Panc1 (cell line): ENCODE measurements at regions not wholly inside any gene's neighbourhood (a gene's known extent, or its start where the extent isn't known, plus 50 kb on each side); places are given as distances from the start of the nearest gene placed in this dataset.

Experiments used
- ATAC-seq: fragments of 200-7000 bp; cut with Tn5 transposase; 2 replicates; pipeline ENCODE4 v1.9.1; 2020; ENCODE audit warnings: mild to moderate bottlenecking, moderate library complexity
- BruUV-seq: library from RNA; stranded (reverse); fragments of 400-500 nt; replicated peaks from 2 replicates; lab custom pipeline; 2021; lab: Mats Ljungman, UMichigan
- CTCF ChIA-PET: fragments of 300-600 bp; sonication (Branson Sonifier 250); formaldehyde crosslinking; loops from one replicate; lab custom pipeline; 2022; ENCODE audit warnings: antibody characterized with exemption; lab: Charles Lee
- POLR2A ChIA-PET: fragments of 300-600 bp; sonication (Branson Sonifier 250); formaldehyde crosslinking; loops from one replicate; lab custom pipeline; 2022; ENCODE audit warnings: antibody characterized with exemption; lab: Charles Lee
- DNase-seq: peaks from one replicate; pipeline ENCODE4 v3.0.0-alpha.2; 2010; ENCODE audit warnings: low read depth, low spot score
- H3K27ac ChIP-seq: 2 replicates; pipeline ENCODE4 v1.5.1; 2011; ENCODE audit warnings: mild to moderate bottlenecking, low read length, inconsistent platforms
- H3K27me3 ChIP-seq: fragments of 200-500 bp; sonication (Bioruptor generic); 2 replicates; pipeline ENCODE4 v1.6.0; 2014; ENCODE audit warnings: low read length, inconsistent platforms; ENCODE audit not compliant: control insufficient read depth, insufficient read depth
- H3K36me3 ChIP-seq: fragments of 200-500 bp; sonication (Bioruptor generic); 2 replicates; pipeline ENCODE4 v1.5.1; 2014; ENCODE audit warnings: inconsistent platforms, mild to moderate bottlenecking, low read length, moderate library complexity; ENCODE audit not compliant: control insufficient read depth, insufficient read depth
- H3K4me1 ChIP-seq: 2 replicates; pipeline ENCODE4 v1.5.1; 2011; ENCODE audit warnings: inconsistent platforms, mild to moderate bottlenecking, low read length, moderate library complexity; ENCODE audit not compliant: control insufficient read depth, insufficient read depth
- H3K4me3 ChIP-seq, 2 experiments: 2 replicates each; pipeline ENCODE4 v1.5.1; 2011 to 2012; ENCODE audit warnings: low read depth in 2 of 2, low read length in 2 of 2, mild to moderate bottlenecking in 2 of 2, inconsistent platforms in 1 of 2, moderate library complexity in 1 of 2
- H3K9me3 ChIP-seq: fragments of 200-500 bp; sonication (Bioruptor generic); 2 replicates; pipeline ENCODE4 v1.5.1; 2014; ENCODE audit warnings: low read depth, mild to moderate bottlenecking, inconsistent platforms, low read length, moderate library complexity; ENCODE audit not compliant: control insufficient read depth, insufficient read depth
- POLR2AphosphoS5 ChIP-seq: IDR thresholded peaks from 2 replicates; pipeline ENCODE4 v1.6.1; 2012; ENCODE audit warnings: mild to moderate bottlenecking, low read depth, low read length, moderate library complexity
- SIN3A ChIP-seq: IDR thresholded peaks from 2 replicates; pipeline ENCODE4 v1.6.1; 2012; ENCODE audit warnings: low read depth, mild to moderate bottlenecking, low read length, moderate library complexity, borderline replicate concordance; ENCODE audit not compliant: insufficient read depth
- TCF7L2 ChIP-seq: IDR thresholded peaks from 2 replicates; pipeline ENCODE4 v1.6.1; 2011; ENCODE audit warnings: mild to moderate bottlenecking, low read depth, low read length, inconsistent platforms
- in situ Hi-C: cut with HindIII; loops from 2 replicates; pipeline ENCODE4 v1.10.0; 2016; ENCODE audit warnings: low sequenced_read_pairs, low pct_unique_long_range_greater_than_20kb
- intact Hi-C: fragments of 100-400 bp; cut with micrococcal nuclease; formaldehyde crosslinking; loops from one replicate; pipeline ENCODE4 v1.10.0; 2022; ENCODE audit not compliant: unreplicated experiment
- TF ChIP-seq, protein P1 (sequence below), 2 experiments: IDR thresholded peaks; 2 replicates each; pipeline ENCODE4 v1.6.1; 2011 to 2012; ENCODE audit warnings: low read depth in 2 of 2, control low read depth in 1 of 2, low read length in 1 of 2, mild to moderate bottlenecking in 1 of 2, moderate library complexity in 1 of 2; ENCODE audit not compliant: insufficient read depth in 1 of 2
- TF ChIP-seq, protein P2 (sequence below): fragments of 450-650 bp; IDR thresholded peaks from 2 replicates; pipeline ENCODE4 v1.5.1; 2017; ENCODE audit warnings: mild to moderate bottlenecking

DNA sequence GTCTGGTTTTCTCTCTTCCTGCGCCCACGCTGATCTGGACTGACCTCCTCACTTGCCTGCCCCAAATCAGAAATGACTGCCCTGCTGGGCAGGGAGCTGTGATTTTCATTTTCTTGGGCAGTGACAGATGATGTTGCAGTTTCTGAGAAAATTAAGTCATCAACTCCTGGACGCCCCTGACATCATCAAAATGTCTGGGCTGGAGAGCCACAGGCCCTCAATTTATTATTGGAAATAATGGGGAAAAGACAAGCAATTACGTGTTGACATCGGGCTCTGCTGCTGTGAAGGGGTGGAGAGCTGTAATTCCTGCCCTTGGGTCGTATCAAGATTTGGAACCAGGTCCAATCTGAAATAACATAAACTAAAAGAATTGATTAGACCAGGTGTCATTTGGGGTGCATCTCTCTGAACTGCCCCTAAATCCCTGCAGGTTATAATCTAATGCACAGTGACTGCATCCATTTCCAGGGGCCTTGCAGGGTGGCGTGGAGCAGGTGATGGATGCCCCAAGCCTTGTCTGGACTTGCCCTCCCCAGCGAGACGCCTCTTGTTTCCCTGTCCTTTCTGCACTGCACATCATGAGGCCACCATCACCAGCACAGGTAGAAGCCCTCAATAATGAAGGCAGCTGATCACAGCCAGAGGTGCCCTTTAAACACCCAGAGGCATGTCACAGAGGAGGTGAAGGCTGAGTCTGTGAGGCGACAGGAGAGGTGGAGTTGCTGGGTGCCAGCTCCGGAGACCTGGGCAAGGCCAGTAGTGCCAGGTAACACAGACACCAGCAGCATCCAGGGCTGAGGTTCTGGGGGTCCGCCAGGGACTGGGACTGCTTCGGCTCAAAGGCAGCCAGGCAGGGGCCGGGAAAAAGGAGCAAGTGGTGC lies 98.7 kb downstream of the HTR5A start:
- CTCF ChIA-PET = no interaction called here
- Histone ChIP-seq H3K4me3 (no peak overlapping the region), H3K27me3 (no peaks in the 10 kb centered on the region), H3K9me3 (no peaks in the 10 kb centered on the region), H3K27ac (0 out of 2 replicates have a peak overlapping the region, but pooled peaks have one; percentile 37), H3K36me3 (no peaks in the 10 kb centered on the region), H3K4me1 (peaks cover 17% of the 10 kb centered on the region)
- no peak for ATAC-seq
- TF ChIP-seq TCF7L2 (no peak), POLR2AphosphoS5 (no peak), SIN3A (no peak)
- TF ChIP-seq, protein P1, sequence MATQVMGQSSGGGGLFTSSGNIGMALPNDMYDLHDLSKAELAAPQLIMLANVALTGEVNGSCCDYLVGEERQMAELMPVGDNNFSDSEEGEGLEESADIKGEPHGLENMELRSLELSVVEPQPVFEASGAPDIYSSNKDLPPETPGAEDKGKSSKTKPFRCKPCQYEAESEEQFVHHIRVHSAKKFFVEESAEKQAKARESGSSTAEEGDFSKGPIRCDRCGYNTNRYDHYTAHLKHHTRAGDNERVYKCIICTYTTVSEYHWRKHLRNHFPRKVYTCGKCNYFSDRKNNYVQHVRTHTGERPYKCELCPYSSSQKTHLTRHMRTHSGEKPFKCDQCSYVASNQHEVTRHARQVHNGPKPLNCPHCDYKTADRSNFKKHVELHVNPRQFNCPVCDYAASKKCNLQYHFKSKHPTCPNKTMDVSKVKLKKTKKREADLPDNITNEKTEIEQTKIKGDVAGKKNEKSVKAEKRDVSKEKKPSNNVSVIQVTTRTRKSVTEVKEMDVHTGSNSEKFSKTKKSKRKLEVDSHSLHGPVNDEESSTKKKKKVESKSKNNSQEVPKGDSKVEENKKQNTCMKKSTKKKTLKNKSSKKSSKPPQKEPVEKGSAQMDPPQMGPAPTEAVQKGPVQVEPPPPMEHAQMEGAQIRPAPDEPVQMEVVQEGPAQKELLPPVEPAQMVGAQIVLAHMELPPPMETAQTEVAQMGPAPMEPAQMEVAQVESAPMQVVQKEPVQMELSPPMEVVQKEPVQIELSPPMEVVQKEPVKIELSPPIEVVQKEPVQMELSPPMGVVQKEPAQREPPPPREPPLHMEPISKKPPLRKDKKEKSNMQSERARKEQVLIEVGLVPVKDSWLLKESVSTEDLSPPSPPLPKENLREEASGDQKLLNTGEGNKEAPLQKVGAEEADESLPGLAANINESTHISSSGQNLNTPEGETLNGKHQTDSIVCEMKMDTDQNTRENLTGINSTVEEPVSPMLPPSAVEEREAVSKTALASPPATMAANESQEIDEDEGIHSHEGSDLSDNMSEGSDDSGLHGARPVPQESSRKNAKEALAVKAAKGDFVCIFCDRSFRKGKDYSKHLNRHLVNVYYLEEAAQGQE (IDR thresholded peaks at IDR 0.05; ENCODE audit: insufficient read depth in 1 of 2, low read depth in 2 of 2, low read length in 1 of 2) = no peak
- TF ChIP-seq, protein P2, sequence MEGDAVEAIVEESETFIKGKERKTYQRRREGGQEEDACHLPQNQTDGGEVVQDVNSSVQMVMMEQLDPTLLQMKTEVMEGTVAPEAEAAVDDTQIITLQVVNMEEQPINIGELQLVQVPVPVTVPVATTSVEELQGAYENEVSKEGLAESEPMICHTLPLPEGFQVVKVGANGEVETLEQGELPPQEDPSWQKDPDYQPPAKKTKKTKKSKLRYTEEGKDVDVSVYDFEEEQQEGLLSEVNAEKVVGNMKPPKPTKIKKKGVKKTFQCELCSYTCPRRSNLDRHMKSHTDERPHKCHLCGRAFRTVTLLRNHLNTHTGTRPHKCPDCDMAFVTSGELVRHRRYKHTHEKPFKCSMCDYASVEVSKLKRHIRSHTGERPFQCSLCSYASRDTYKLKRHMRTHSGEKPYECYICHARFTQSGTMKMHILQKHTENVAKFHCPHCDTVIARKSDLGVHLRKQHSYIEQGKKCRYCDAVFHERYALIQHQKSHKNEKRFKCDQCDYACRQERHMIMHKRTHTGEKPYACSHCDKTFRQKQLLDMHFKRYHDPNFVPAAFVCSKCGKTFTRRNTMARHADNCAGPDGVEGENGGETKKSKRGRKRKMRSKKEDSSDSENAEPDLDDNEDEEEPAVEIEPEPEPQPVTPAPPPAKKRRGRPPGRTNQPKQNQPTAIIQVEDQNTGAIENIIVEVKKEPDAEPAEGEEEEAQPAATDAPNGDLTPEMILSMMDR = no peak
- DNase-seq = no peak
- no TSS peak for BruUV-seq
- POLR2A ChIA-PET = no interaction called here
- in situ Hi-C loops = no loop called here
- intact Hi-C loops = no loop called here

DNA sequence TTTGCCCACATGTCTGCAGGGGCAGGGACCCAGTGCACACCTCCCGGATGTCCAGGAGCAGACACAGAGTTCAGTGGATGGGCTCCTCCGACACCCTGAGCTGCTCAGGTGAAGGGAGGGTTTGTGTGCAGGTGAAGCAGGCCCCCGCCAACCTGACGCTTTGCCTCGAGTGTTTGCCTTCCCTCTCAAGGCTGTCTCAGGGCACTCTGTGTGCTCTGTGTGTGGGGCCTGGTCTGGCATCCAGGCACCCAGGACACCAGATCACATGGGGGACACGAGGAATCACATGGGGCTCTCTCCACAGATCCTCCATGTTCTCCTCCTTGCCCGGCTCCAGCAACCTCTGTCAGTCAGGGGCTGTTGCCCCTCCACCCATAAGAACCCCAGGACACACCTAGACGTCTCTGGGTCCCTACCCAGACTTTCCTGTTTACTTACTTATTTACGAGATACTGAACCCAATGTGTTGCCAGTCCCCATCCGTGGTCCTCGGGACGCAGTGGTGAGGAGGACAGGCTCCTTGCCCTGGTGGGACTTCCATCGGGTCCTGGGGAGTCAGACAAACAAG lies 99.5 kb downstream of the HTR5A start:
- Histone ChIP-seq H3K27ac (peak overlapping the region; percentile 37; the same call in 1 of the 2 replicates), H3K9me3 (no peaks in the 10 kb centered on the region), H3K36me3 (no peaks in the 10 kb centered on the region), H3K4me1 (peaks cover 17% of the 10 kb centered on the region), H3K4me3 (no peak overlapping the region), H3K27me3 (no peaks in the 10 kb centered on the region)
- in situ Hi-C loops (no loop called here), intact Hi-C loops (no loop called here)
- BruUV-seq = no TSS peak
- ChIA-PET CTCF (no interaction called here), POLR2A (no interaction called here)
- TF ChIP-seq, protein P2 = no peak
- no peak for TF ChIP-seq POLR2AphosphoS5
- TF ChIP-seq SIN3A = no peak
- no peak for TF ChIP-seq TCF7L2
- TF ChIP-seq, protein P1 (IDR thresholded peaks at IDR 0.05; ENCODE audit: insufficient read depth in 1 of 2, low read depth in 2 of 2, low read length in 1 of 2) = no peak
- ATAC-seq (no peak), DNase-seq (no peak)
